GM12878 (cell line): ENCODE measurements at regions not wholly inside any gene's neighbourhood (a gene's known extent, or its start where the extent isn't known, plus 50 kb on each side); places are given as distances from the start of the nearest gene placed in this dataset.

Experiments used
- NFYA ChIP-seq: IDR thresholded peaks from 2 replicates; pipeline ENCODE4 v1.6.1; 2011; ENCODE audit warnings: low read depth, mild to moderate bottlenecking, low read length, improper control_type of control experiment, borderline replicate concordance
- SP1 ChIP-seq: IDR thresholded peaks from one replicate; pipeline ENCODE4 v1.6.1; 2011; ENCODE audit warnings: low read depth, low read length
- SREBF2 ChIP-seq: IDR thresholded peaks from 2 replicates; pipeline ENCODE4 v1.6.1; 2012; ENCODE audit warnings: mild to moderate bottlenecking, low read length
- SUZ12 ChIP-seq: fragments of 200-600 bp; sonication (generic); IDR thresholded peaks from one replicate; pipeline ENCODE4 v1.6.1; 2018; ENCODE audit warnings: antibody characterized with exemption, mild to moderate bottlenecking; ENCODE audit not compliant: unreplicated experiment
- TF ChIP-seq, protein P1 (sequence below): fragments of 450-650 bp; IDR thresholded peaks from 2 replicates; pipeline ENCODE4 v1.6.1; 2016; ENCODE audit warnings: mild to moderate bottlenecking, moderate library complexity, borderline replicate concordance

DNA sequence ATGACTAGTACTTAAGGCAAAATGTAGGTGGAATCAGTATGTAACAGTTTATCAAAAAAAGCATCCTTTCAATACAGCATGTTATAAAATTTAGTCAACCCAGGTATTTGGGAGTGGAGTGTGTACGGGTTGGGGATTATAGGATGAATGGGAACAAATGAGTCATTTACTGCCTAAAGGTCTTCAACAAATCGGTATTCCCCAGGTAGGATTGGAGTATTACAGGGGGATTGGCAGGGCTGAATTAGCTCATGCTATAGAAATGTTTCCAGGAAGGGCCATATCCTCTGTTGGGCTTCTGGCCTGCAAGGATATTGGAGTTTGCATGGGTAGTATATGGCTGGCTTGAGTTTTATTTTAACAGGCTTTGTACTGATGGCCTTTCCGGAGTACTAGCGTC, 723.7 kb downstream of the SORCS1 start:
- TF ChIP-seq, protein P1, sequence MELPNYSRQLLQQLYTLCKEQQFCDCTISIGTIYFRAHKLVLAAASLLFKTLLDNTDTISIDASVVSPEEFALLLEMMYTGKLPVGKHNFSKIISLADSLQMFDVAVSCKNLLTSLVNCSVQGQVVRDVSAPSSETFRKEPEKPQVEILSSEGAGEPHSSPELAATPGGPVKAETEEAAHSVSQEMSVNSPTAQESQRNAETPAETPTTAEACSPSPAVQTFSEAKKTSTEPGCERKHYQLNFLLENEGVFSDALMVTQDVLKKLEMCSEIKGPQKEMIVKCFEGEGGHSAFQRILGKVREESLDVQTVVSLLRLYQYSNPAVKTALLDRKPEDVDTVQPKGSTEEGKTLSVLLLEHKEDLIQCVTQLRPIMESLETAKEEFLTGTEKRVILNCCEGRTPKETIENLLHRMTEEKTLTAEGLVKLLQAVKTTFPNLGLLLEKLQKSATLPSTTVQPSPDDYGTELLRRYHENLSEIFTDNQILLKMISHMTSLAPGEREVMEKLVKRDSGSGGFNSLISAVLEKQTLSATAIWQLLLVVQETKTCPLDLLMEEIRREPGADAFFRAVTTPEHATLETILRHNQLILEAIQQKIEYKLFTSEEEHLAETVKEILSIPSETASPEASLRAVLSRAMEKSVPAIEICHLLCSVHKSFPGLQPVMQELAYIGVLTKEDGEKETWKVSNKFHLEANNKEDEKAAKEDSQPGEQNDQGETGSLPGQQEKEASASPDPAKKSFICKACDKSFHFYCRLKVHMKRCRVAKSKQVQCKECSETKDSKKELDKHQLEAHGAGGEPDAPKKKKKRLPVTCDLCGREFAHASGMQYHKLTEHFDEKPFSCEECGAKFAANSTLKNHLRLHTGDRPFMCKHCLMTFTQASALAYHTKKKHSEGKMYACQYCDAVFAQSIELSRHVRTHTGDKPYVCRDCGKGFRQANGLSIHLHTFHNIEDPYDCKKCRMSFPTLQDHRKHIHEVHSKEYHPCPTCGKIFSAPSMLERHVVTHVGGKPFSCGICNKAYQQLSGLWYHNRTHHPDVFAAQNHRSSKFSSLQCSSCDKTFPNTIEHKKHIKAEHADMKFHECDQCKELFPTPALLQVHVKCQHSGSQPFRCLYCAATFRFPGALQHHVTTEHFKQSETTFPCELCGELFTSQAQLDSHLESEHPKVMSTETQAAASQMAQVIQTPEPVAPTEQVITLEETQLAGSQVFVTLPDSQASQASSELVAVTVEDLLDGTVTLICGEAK: no peak
- TF ChIP-seq SP1: no peak
- TF ChIP-seq SUZ12: no peak
- no peak for TF ChIP-seq NFYA
- no peak for TF ChIP-seq SREBF2
